Common myeloid progenitor, CD34-positive (primary cell): ENCODE measurements at regions not wholly inside any gene's neighbourhood (a gene's known extent, or its start where the extent isn't known, plus 50 kb on each side); places are given as distances from the start of the nearest gene placed in this dataset.

Experiments
- CTCF ChIA-PET: fragments of 350-600 bp; sonication (Branson Sonifier 250); formaldehyde crosslinking; loops from one replicate; lab custom pipeline; 2021; ENCODE audit warnings: antibody characterized with exemption; lab: Charles Lee
- POLR2A ChIA-PET: fragments of 350-600 bp; sonication (Branson Sonifier 250); formaldehyde crosslinking; loops from one replicate; lab custom pipeline; 2021; ENCODE audit warnings: antibody characterized with exemption; lab: Charles Lee
- DNase-seq, 3 donors: peaks; one replicate each; pipeline versions ENCODE4 v3.0.0 to v3.0.0-alpha.2; 2013
- H3K27ac ChIP-seq, 2 experiments: 1 replicate in 1 of 2; 2 replicates in 1 of 2; pipeline ENCODE4 v1.7.0; 2013; ENCODE audit warnings: inconsistent platforms in 2 of 2, low read length in 2 of 2, mild to moderate bottlenecking in 2 of 2, low read depth in 1 of 2, moderate library complexity in 1 of 2; ENCODE audit not compliant: severe bottlenecking in 2 of 2, insufficient read depth in 1 of 2, poor library complexity in 1 of 2
- H3K27me3 ChIP-seq, 5 experiments: replicated peaks in 2 of 5; 1 replicate in 3 of 5; 2 replicates in 2 of 5; pipeline versions ENCODE4 v1.6.1 to v1.7.0; 2013; ENCODE audit warnings: low read length in 4 of 5, mild to moderate bottlenecking in 2 of 5, moderate library complexity in 2 of 5, inconsistent platforms in 1 of 5; ENCODE audit not compliant: insufficient read depth in 5 of 5, control insufficient read depth in 4 of 5
- H3K36me3 ChIP-seq, 4 experiments: 1 replicate in 2 of 4; 2 replicates in 2 of 4; pipeline versions ENCODE4 v1.6.1 to v1.7.0; 2013; ENCODE audit warnings: low read length in 3 of 4, control low read depth in 1 of 4, mild to moderate bottlenecking in 1 of 4; ENCODE audit not compliant: control insufficient read depth in 4 of 4, insufficient read depth in 4 of 4
- H3K4me1 ChIP-seq, 4 experiments: 1 replicate in 3 of 4; 2 replicates in 1 of 4; pipeline versions ENCODE4 v1.6.1 to v1.7.1; 2013; ENCODE audit warnings: low read length in 3 of 4, mild to moderate bottlenecking in 3 of 4, control low read depth in 1 of 4, inconsistent platforms in 1 of 4, moderate library complexity in 1 of 4; ENCODE audit not compliant: control insufficient read depth in 4 of 4, insufficient read depth in 4 of 4; ENCODE audit errors: control extremely low read depth in 1 of 4
- H3K4me3 ChIP-seq, 7 experiments: 1 replicate in 4 of 7; 2 replicates in 3 of 7; pipeline versions ENCODE4 v1.5.1 to v1.7.0; 2013; ENCODE audit warnings: mild to moderate bottlenecking in 7 of 7, low read length in 6 of 7, moderate library complexity in 6 of 7, inconsistent platforms in 2 of 7, low read depth in 2 of 7, control low read depth in 1 of 7; ENCODE audit not compliant: insufficient read depth in 4 of 7, control insufficient read depth in 1 of 7; ENCODE audit errors: extremely low read depth in 1 of 7
- H3K9me3 ChIP-seq, 5 experiments: 1 replicate in 4 of 5; 2 replicates in 1 of 5; pipeline versions ENCODE4 v1.6.1 to v1.7.1; 2013; ENCODE audit warnings: low read length in 4 of 5, mild to moderate bottlenecking in 2 of 5, inconsistent platforms in 1 of 5, low read depth in 1 of 5, moderate library complexity in 1 of 5; ENCODE audit not compliant: control insufficient read depth in 4 of 5, insufficient read depth in 2 of 5; ENCODE audit errors: control extremely low read depth in 1 of 5
- WGBS: methylation state at CpG from one replicate; pipeline ENCODE4 v1.1.5; 2013; ENCODE audit not compliant: insufficient coverage; 5-methylcytosine and 5-hydroxymethylcytosine counted together

- Histone ChIP-seq H3K36me3 (no peaks in the 10 kb centered on the region), H3K27ac (no peak overlapping the region), H3K9me3 (no peaks in the 10 kb centered on the region), H3K4me3 (no peak overlapping the region), H3K4me1 (no peaks in the 10 kb centered on the region), H3K27me3 (no peaks in the 10 kb centered on the region)
- WGBS = no CpG with 5 or more reads among the region's 3 CpGs
- POLR2A ChIA-PET = no interaction called here
- DNase-seq = no peak
- CTCF ChIA-PET = no interaction called here
These were observed 221.3 kb upstream of the DGKB start for GRCh38 chr7:15123901-15124300.

- no CpG with 5 or more reads among the region's 1 CpG for WGBS
- ChIA-PET POLR2A (no interaction called here), CTCF (no interaction called here)
- no peaks in the 10 kb centered on the region for H3K4me1 ChIP-seq
- no peak overlapping the region for H3K27ac ChIP-seq
- no peaks in the 10 kb centered on the region for H3K36me3 ChIP-seq
- H3K4me3 ChIP-seq = no peak overlapping the region
- H3K9me3 ChIP-seq = peaks cover 0 to 2% (median 0%) of the 10 kb centered on the region in 5 experiments
- DNase-seq = no peak
- no peaks in the 10 kb centered on the region for H3K27me3 ChIP-seq
These were observed 211.2 kb upstream of the DGKB start for GRCh38 chr7:15113752-15114151.

- DNase-seq = no peak
- no peaks in the 10 kb centered on the region for H3K27me3 ChIP-seq
- POLR2A ChIA-PET = no interaction called here
- H3K27ac ChIP-seq = no peak overlapping the region
- H3K4me1 ChIP-seq = no peaks in the 10 kb centered on the region
- H3K36me3 ChIP-seq = no peaks in the 10 kb centered on the region
- WGBS = no CpG with 5 or more reads among the region's 3 CpGs
- CTCF ChIA-PET = no interaction called here
- H3K4me3 ChIP-seq = no peak overlapping the region
- H3K9me3 ChIP-seq = no peaks in the 10 kb centered on the region
These were observed 203.2 kb upstream of the DGKB start for GRCh38 chr7:15105711-15106110.

- Histone ChIP-seq H3K9me3 (no peaks in the 10 kb centered on the region), H3K36me3 (no peaks in the 10 kb centered on the region), H3K4me1 (no peaks in the 10 kb centered on the region), H3K4me3 (no peak overlapping the region), H3K27me3 (no peaks in the 10 kb centered on the region), H3K27ac (no peak overlapping the region)
- ChIA-PET POLR2A (no interaction called here), CTCF (no interaction called here)
- WGBS = 71% methylated on average over 1 of the region's 1 CpG
- DNase-seq = no peak
These were observed 202.0 kb upstream of the DGKB start for GRCh38 chr7:15104411-15105092.

GRCh38 chr7:15099074-15099473 lies 196.5 kb upstream of the DGKB start:
- no peak for DNase-seq
- Histone ChIP-seq H3K9me3 (no peaks in the 10 kb centered on the region), H3K4me3 (no peak overlapping the region), H3K4me1 (no peaks in the 10 kb centered on the region), H3K27me3 (no peaks in the 10 kb centered on the region), H3K27ac (no peak overlapping the region), H3K36me3 (no peaks in the 10 kb centered on the region)
- CTCF ChIA-PET = no interaction called here
- POLR2A ChIA-PET = no interaction called here

- Histone ChIP-seq H3K36me3 (no peaks in the 10 kb centered on the region), H3K4me3 (no peak overlapping the region), H3K27ac (no peak overlapping the region), H3K9me3 (peaks cover 0 to 1% (median 0%) of the 10 kb centered on the region in 5 experiments), H3K4me1 (no peaks in the 10 kb centered on the region), H3K27me3 (no peaks in the 10 kb centered on the region)
- POLR2A ChIA-PET = no interaction called here
- CTCF ChIA-PET = no interaction called here
- WGBS = no CpG with 5 or more reads among the region's 4 CpGs
- no peak for DNase-seq
These were observed 194.3 kb upstream of the DGKB start for GRCh38 chr7:15096853-15097252.

- Histone ChIP-seq H3K9me3 (peaks cover 0 to 1% (median 0%) of the 10 kb centered on the region in 5 experiments), H3K36me3 (no peaks in the 10 kb centered on the region), H3K4me3 (no peak overlapping the region), H3K4me1 (no peaks in the 10 kb centered on the region), H3K27me3 (no peaks in the 10 kb centered on the region), H3K27ac (no peak overlapping the region)
- DNase-seq = no peak
- WGBS = 100% methylated on average over 1 of the region's 1 CpG
- CTCF ChIA-PET = no interaction called here
- POLR2A ChIA-PET = no interaction called here
These were observed 192.4 kb upstream of the DGKB start for GRCh38 chr7:15094989-15095388.
